K562 (cell line): ENCODE measurements at regions not wholly inside any gene's neighbourhood (a gene's known extent, or its start where the extent isn't known, plus 50 kb on each side); places are given as distances from the start of the nearest gene placed in this dataset.

Source experiments
- ATAC-seq: fragments of 200-7000 bp; cut with Tn5 transposase; 3 replicates; pipeline ENCODE4 v1.9.1; 2020; ENCODE audit warnings: moderate library complexity
- BruUV-seq: library from RNA; stranded (reverse); fragments of 400-500 nt; replicated peaks from 2 replicates; lab custom pipeline; 2021; lab: Mats Ljungman, UMichigan
- CTCF ChIA-PET: fragments of 300-600 bp; formaldehyde crosslinking; extraction: SDS; loops from one replicate; lab custom pipeline; 2021; ENCODE audit warnings: low intra/inter-chr PET ratio; lab: Yijun Ruan, JAX
- POLR2A ChIA-PET: fragments of 300-600, 350-650 bp; sonication (Branson Sonifier 250); formaldehyde crosslinking; extraction: SDS; loops from one replicate; lab custom pipeline; 2021; ENCODE audit warnings: antibody characterized with exemption, inconsistent platforms; lab: Yijun Ruan, JAX
- DNase-seq, 4 experiments: peaks; one replicate each; pipeline versions ENCODE4 v3.0.0 to v3.0.0-alpha.2; 2011 to 2018; ENCODE audit warnings: low spot score in 3 of 4, mixed read lengths in 3 of 4; ENCODE audit errors: extremely low read depth in 1 of 4
- FAIRE-seq: peaks from 2 replicates; lab custom pipeline; 2011; peaks lifted over from hg19 to GRCh38; lab: Jason Lieb, UNC
- H2AFZ ChIP-seq: 2 replicates; pipeline ENCODE4 v1.6.0; 2011; ENCODE audit warnings: low read depth, low read length, control low read depth, inconsistent platforms
- H3K27ac ChIP-seq: fragments of 200-600 bp; 3 replicates; pipeline ENCODE4 v1.8.0; 2011; ENCODE audit warnings: low read depth, mild to moderate bottlenecking, control low read depth, inconsistent platforms, low read length, moderate library complexity, mixed read lengths; ENCODE audit errors: extremely low read depth
- H3K27me3 ChIP-seq, 2 experiments: fragments of 300-600 bp in 1 of 2; 2 replicates in 1 of 2; 3 replicates in 1 of 2; pipeline versions ENCODE4 v1.6.0 to v1.8.0; 2011; ENCODE audit warnings: inconsistent platforms in 2 of 2, low read length in 2 of 2, mild to moderate bottlenecking in 1 of 2, mixed read lengths in 1 of 2, moderate library complexity in 1 of 2; ENCODE audit not compliant: control insufficient read depth in 2 of 2, insufficient read depth in 2 of 2
- H3K36me3 ChIP-seq: fragments of 300-600 bp; 3 replicates; pipeline ENCODE4 v1.8.0; 2011; ENCODE audit warnings: mild to moderate bottlenecking, low read length, inconsistent platforms; ENCODE audit not compliant: control insufficient read depth, insufficient read depth
- H3K4me1 ChIP-seq, 2 experiments: fragments of 200-600 bp in 1 of 2; replicated peaks in 1 of 2; 2 replicates in 1 of 2; 3 replicates in 1 of 2; pipeline versions ENCODE4 v1.5.1 to v1.8.0; 2011; ENCODE audit warnings: inconsistent platforms in 2 of 2, low read length in 2 of 2, mild to moderate bottlenecking in 1 of 2, mixed read lengths in 1 of 2, moderate library complexity in 1 of 2; ENCODE audit not compliant: control insufficient read depth in 2 of 2, insufficient read depth in 2 of 2
- H3K4me2 ChIP-seq: 2 replicates; pipeline ENCODE4 v1.6.1; 2011; ENCODE audit warnings: low read length, control low read depth, inconsistent platforms, mixed read lengths; ENCODE audit not compliant: insufficient read depth
- H3K4me3 ChIP-seq: fragments of 200-600 bp; sonication (generic), shearing (Covaris generic); 2 replicates; pipeline ENCODE4 v1.5.1; 2016; ENCODE audit warnings: control low read depth, inconsistent platforms
- H3K79me2 ChIP-seq: fragments of 200-600 bp; 3 replicates; pipeline ENCODE4 v1.8.0; 2011; ENCODE audit warnings: low read length, inconsistent platforms; ENCODE audit not compliant: control insufficient read depth, insufficient read depth
- H3K9ac ChIP-seq, 2 experiments: 2 replicates each; pipeline versions ENCODE4 v1.6.0 to v1.6.1; 2011; ENCODE audit warnings: low read depth in 2 of 2, low read length in 2 of 2, control low read depth in 1 of 2, inconsistent platforms in 1 of 2, mild to moderate bottlenecking in 1 of 2, mixed read lengths in 1 of 2; ENCODE audit not compliant: insufficient read depth in 1 of 2
- H3K9me1 ChIP-seq: one replicate; pipeline ENCODE4 v1.6.0; 2011; ENCODE audit warnings: inconsistent platforms, mild to moderate bottlenecking, low read length, moderate library complexity; ENCODE audit not compliant: control insufficient read depth, insufficient read depth
- H3K9me3 ChIP-seq: replicated peaks from 2 replicates; pipeline ENCODE4 v1.5.1; 2011; ENCODE audit warnings: low read depth, low read length, inconsistent platforms; ENCODE audit not compliant: control insufficient read depth, insufficient read depth
- H4K20me1 ChIP-seq: replicated peaks from 2 replicates; pipeline ENCODE4 v1.6.1; 2011; ENCODE audit warnings: low read length, inconsistent platforms, mixed read lengths; ENCODE audit not compliant: control insufficient read depth, insufficient read depth
- CBFA2T2 ChIP-seq: fragments of 450-650 bp; conservative IDR thresholded peaks from 2 replicates; pipeline ENCODE4 v1.6.1; 2017; ENCODE audit warnings: mild to moderate bottlenecking
- EP400 ChIP-seq: fragments of 450-650 bp; IDR thresholded peaks from 2 replicates; pipeline ENCODE4 v1.6.1; 2017; ENCODE audit warnings: antibody characterized with exemption, mild to moderate bottlenecking, moderate library complexity
- EZH2 ChIP-seq: IDR thresholded peaks from 2 replicates; pipeline ENCODE4 v1.6.1; 2012; ENCODE audit warnings: low read depth, mild to moderate bottlenecking, inconsistent platforms, low read length, borderline replicate concordance
- GTF2F1 ChIP-seq: IDR thresholded peaks from 2 replicates; pipeline ENCODE4 v1.6.1; 2011; ENCODE audit warnings: low read depth, low read length, improper control_type of control experiment
- HCFC1 ChIP-seq: IDR thresholded peaks from 2 replicates; pipeline ENCODE4 v1.6.1; 2012; ENCODE audit warnings: low read depth, low read length, improper control_type of control experiment
- ILK ChIP-seq: fragments of 450-650 bp; IDR thresholded peaks from 2 replicates; pipeline ENCODE4 v1.6.1; 2016; ENCODE audit warnings: missing genetic modification characterization, low read depth, mild to moderate bottlenecking, missing compliant biosample characterization, moderate library complexity, borderline replicate concordance
- PATZ1 ChIP-seq: fragments of 250-450 bp; sonication (Bioruptor Pico); IDR thresholded peaks from 2 replicates; pipeline ENCODE4 v1.5.0; 2020; ENCODE audit warnings: mild to moderate bottlenecking, borderline replicate concordance
- PRDM10 ChIP-seq: fragments of 450-650 bp; IDR thresholded peaks from 2 replicates; pipeline ENCODE4 v1.6.1; 2018; ENCODE audit not compliant: partially characterized antibody
- PRMT5 ChIP-seq: sonication (generic); formaldehyde crosslinking; IDR thresholded peaks from 2 replicates; pipeline ENCODE4 v1.5.0; 2020; ENCODE audit warnings: missing genetic modification reagents
- ZNF655 ChIP-seq: fragments of 250-450 bp; sonication (Bioruptor Pico); IDR thresholded peaks from 2 replicates; pipeline ENCODE4 v1.5.0; 2021
- ZNF75A ChIP-seq: fragments of 450-650 bp; formaldehyde crosslinking; IDR thresholded peaks from 2 replicates; pipeline ENCODE4 v1.4.0; 2020; ENCODE audit warnings: mild to moderate bottlenecking
- ZNF76 ChIP-seq: fragments of 250-450 bp; sonication (Bioruptor Pico); IDR thresholded peaks from 2 replicates; pipeline ENCODE4 v1.4.0; 2020; ENCODE audit warnings: mild to moderate bottlenecking, moderate library complexity, borderline replicate concordance
- ZZZ3 ChIP-seq: fragments of 450-650 bp; IDR thresholded peaks from 2 replicates; pipeline ENCODE4 v1.6.1; 2016; ENCODE audit warnings: antibody characterized with exemption, mild to moderate bottlenecking, moderate library complexity
- WGBS: fragments of 100-300 bp; shearing (Covaris generic); methylation state at CpG from one replicate; pipeline ENCODE4 v1.1.6; 2016; ENCODE audit warnings: low coverage, mixed read lengths; ENCODE audit not compliant: insufficient coverage; ENCODE audit errors: missing lambda C conversion rate; 5-methylcytosine and 5-hydroxymethylcytosine counted together
- in situ Hi-C: fragments of 300-500 bp; cut with MboI; formaldehyde crosslinking; loops from 4 replicates; pipeline ENCODE4 v1.15.0; 2018; ENCODE audit warnings: inconsistent platforms, mixed read lengths
- intact Hi-C: fragments of 100-400 bp; cut with micrococcal nuclease; formaldehyde crosslinking; loops from 2 replicates; pipeline ENCODE4 v1.14.2; 2022
- TF ChIP-seq, protein P1 (sequence below): fragments of 450-650 bp; IDR thresholded peaks from 2 replicates; pipeline ENCODE4 v1.6.1; 2016; ENCODE audit warnings: antibody characterized with exemption

DNA sequence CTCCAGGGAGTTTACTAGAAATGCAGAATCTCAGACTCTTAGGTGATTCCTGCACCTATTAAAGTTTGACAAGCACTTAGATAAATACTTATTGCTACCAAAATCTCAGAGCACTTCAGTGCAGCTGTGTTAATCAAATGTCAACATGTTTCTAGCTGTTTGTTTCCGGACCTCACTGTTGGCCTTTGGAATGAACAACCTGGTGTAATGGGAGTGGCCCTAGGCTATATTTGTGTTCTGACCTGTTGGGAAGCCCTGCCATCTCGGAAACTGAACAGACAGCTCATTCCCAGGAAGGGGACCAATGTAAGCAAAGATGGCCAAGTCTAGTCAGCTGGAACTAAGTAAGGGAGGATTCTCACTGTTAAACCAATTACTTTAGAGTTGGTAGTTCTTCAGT is 145.0 kb upstream of the SLC28A3 start:
- CTCF ChIA-PET, result no interaction called here
- intact Hi-C loops (no loop called here), in situ Hi-C loops (no loop called here)
- no peak for FAIRE-seq
- no TSS peak for BruUV-seq
- DNase-seq, result no peak
- POLR2A ChIA-PET, result no interaction called here
- H3K27ac ChIP-seq, result no peak overlapping the region
- no peak overlapping the region for H3K4me3 ChIP-seq
- H3K36me3 ChIP-seq, result no peaks in the 10 kb centered on the region
- no peak overlapping the region for H2AFZ ChIP-seq
- no peaks in the 10 kb centered on the region for H3K79me2 ChIP-seq
- no peaks in the 10 kb centered on the region for H3K4me1 ChIP-seq
- H3K9ac ChIP-seq, result no peak overlapping the region
- H3K4me2 ChIP-seq, result no peak overlapping the region
- no peak for ATAC-seq
- 0% methylated on average over 2 of the region's 2 CpGs for WGBS
- no peaks in the 10 kb centered on the region for H3K27me3 ChIP-seq
- no peaks in the 10 kb centered on the region for H4K20me1 ChIP-seq
- H3K9me3 ChIP-seq, result no peaks in the 10 kb centered on the region
- H3K9me1 ChIP-seq, result no peaks in the 10 kb centered on the region
- TF ChIP-seq ZZZ3, result no peak
- TF ChIP-seq EZH2, result no peak
- no peak for TF ChIP-seq ZNF655
- no peak for TF ChIP-seq ZNF76 (CRISPR knock-in tag)
- no peak for TF ChIP-seq HCFC1
- TF ChIP-seq EP400, result no peak
- TF ChIP-seq PRDM10, result no peak
- no peak for TF ChIP-seq CBFA2T2
- no peak for TF ChIP-seq ILK (tag)
- no peak for TF ChIP-seq GTF2F1
- no peak for TF ChIP-seq ZNF75A (CRISPR knock-in tag)
- TF ChIP-seq PRMT5, result no peak
- TF ChIP-seq, protein P1, sequence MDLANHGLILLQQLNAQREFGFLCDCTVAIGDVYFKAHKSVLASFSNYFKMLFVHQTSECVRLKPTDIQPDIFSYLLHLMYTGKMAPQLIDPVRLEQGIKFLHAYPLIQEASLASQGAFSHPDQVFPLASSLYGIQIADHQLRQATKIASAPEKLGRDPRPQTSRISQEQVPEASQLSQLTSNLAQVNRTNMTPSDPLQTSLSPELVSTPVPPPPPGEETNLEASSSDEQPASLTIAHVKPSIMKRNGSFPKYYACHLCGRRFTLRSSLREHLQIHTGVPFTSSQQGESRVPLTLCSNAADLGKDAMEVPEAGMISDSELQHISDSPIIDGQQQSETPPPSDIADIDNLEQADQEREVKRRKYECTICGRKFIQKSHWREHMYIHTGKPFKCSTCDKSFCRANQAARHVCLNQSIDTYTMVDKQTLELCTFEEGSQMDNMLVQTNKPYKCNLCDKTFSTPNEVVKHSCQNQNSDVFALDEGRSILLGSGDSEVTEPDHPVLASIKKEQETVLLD, result no peak
- no peak for TF ChIP-seq PATZ1 (CRISPR knock-in tag)
